SKM-1 (cell line): ENCODE measurements at regions not wholly inside any gene's neighbourhood (a gene's known extent, or its start where the extent isn't known, plus 50 kb on each side); places are given as distances from the start of the nearest gene placed in this dataset.
"Not testable (repeated sequence)": the region's sequence is repeated elsewhere in the genome, so short reads cannot be mapped to it uniquely, and the experiment has no call there.

ENCODE experiments used
- DNase-seq: peaks from one replicate; lab custom pipeline; 2025; ENCODE audit not compliant: unreplicated experiment; lab: John Stamatoyannopoulos, UW

DNA sequence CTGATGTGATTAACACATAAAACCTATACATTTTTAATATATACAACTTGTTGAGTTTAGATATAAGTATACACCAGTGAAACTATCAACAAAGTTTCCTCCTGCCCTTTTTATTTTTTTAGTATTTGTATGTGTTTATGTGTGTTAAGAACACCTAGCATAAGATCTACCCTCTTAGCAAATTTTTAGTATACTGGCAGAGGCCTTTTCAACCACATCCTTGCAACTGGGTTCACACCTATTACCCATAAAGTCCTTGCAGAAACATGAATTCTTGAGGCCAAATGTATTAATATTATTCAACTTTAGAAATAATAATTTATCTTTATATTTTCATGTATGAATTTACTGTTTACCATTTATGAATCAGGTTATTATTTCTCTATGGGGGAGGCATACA, 119.7 kb upstream of the CRIM1 start:
- DNase-seq: no peak

DNA sequence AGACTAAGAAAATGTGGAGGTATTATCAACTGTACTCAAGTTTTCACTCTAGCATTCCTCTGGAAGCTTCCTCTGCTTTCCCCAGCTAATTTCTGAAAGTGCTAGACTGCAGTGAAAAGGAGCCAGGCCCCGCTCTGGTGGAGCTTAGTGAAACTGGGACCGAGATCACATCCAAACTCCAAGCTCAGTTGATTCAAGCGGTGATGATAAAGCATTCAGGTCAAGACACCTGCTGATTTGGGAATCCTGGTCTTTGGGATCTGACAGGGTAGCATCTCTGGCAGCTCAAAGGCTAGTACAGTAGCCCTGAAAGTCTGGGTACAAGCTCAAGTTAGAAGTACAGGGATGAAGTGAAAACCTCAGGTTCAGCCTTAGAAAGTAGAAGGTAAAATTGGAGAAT, 120.2 kb upstream of the CRIM1 start:
- DNase-seq: no peak

DNA sequence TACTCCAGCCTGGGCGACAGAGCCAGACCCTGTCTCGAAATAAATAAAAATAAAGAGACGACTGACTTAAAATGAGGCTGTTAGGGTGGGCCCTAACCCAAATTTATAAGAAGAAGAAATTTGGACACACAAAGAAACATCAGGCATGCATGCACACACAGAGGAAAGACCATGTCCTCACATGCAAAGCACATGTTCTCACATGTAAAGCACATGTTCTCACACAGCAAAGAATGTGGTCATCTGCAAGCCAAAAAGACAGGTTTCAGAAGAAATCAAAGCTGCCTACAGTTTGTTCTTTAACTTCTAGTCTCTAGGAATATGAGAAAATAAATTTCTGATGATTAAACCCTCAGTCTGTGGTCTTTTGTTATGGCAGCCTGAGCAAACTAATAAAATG, 132.3 kb upstream of the CRIM1 start:
- DNase-seq: no peak

DNA sequence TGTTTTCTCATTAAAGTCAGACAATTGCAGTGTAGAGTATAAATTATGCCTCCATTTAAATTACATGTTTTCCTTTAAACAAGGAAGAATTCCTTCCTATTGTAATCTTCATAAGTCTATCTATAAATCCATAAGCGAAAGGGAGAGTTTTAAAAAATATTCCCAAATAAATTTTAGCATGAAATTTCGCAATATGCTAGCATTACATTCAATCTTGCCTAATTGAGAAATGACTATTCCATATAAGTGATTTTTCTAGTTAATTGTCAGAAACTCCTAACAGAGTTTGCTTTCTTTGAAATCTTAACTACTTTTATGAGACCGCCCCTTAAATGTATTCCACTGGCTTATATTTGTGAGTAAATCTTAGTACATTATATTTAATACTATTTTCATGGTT, 133.1 kb upstream of the CRIM1 start:
- no peak for DNase-seq

DNA sequence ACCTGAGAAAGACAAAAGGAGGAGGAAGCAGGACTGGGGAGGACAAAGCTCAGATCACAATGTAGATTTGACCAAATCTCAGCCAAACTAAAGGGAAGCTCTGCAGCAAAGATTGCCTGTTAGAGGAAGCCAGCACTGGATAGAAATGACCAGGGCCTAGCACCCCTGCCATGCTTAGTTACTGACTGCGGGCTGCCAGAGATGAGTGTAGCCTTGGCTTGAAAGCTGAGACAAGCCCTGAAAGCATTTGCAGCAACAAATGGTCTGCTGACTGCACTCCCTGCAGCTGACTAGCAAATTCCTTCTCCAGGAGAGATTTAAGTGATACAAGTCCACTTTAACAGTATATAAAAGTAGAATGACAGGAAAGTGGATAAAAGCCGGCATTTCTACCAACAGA, 140.9 kb upstream of the CRIM1 start:
- DNase-seq: no peak

DNA sequence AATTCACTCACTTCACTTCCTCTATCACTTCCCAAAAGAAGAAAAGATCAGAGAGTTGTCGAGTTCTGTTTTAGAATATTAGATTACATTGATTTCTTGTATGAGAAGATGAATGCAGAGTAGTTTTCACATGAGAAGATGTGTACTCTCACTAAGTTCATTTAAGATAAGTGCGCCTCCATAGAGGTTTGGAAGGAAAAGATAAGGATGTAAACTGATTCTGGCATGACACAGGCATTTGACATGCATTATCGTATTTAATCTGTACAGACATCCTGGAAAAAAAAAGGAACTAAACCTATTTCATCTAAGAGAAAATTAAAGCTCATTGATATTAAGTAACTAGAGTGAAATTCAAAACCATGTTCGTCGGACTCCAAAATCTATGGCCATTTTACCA, 152.2 kb upstream of the CRIM1 start:
- no peak for DNase-seq

DNA sequence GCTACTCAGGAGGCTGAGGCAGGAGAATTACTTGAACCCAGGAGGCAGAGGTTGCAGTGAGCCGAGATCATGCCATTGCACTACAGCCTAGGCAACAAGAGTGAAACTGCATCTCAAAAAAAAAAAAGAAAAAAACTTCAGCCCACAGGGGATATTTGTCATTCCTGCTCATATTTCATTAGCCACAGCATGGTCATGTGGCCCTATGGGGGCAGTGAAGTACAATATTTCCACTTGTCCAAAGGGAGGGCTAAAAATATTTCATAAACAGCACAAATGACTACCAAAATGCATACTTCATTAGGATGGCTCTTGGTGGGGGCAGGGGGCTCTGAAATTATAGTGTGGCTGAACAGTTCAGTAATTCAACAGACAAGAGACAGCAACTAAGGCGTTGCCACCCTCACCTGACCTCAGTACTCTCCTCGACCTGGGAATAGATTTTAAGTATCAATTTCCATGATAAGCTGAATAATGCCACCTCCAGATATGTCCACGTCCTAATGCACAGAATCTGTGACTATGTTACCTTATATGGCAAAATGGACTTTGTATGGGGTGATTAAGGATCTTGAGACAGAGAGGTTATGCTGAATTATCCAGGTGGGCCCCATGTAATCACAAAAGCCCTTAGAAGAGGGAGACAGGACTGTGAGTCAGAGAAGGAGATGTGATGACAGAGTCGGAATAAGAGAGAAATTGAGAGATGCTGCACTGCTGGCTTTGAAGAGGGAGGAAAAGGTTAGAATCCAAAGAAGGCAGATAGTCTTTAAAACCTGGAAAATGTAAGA, 158.2 kb upstream of the CRIM1 start:
- DNase-seq: no peak

DNA sequence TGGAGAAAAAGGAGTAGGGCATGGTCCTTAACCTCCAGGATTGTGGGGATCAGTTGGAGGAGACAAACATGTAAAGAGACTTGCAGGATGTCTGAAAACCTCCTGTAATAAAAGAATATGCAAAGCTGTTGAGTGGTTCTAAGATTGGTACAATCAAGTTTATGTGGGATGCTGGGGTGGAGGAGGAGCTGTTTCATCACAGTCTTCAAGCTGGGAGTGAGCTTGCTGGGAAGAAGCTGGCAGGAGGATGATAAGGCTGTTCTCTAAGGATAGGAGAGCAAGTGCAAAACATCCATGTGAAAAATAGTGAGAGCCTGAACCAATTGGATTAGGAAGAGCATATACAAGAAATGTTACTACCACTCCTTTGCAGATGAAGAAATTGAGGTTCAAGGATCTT, 161.9 kb upstream of the CRIM1 start:
- DNase-seq: no peak

DNA sequence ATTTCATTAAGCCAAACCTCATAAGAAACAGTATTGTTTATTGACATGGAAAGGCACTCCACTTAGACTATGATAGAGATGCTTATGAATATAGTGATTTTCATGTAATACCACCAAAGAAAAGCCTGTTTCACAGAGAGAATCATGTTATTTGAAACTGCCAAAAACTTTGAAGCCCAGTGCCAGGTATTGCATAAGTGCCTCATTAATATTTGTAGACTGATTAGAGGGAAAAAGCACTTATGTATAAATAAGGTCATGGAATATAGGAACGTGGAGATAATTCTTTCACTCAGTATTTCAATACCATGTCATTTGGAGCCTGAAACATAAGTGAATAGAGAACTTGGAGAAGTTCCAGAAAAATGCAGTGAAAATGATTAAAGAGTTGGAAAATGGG, 162.6 kb upstream of the CRIM1 start:
- DNase-seq: no peak

DNA sequence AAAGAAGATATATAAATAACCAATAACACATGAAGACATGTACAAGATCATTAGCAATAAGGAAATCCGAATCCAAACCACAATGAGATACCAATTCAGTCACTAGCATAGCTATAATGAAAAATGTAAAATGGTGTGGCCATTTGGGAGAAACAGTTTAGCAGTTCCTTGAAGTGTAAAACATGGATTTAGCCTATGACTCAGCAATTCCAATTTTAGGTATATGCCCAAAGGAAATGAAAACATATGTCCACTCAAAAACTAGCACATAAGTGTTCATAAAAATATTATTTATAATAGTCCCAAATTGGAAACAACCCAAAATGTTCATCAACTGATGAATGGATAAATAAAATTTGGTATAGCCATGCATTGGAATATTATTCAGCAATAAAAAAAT, 165.5 kb upstream of the CRIM1 start:
- DNase-seq: no peak

DNA sequence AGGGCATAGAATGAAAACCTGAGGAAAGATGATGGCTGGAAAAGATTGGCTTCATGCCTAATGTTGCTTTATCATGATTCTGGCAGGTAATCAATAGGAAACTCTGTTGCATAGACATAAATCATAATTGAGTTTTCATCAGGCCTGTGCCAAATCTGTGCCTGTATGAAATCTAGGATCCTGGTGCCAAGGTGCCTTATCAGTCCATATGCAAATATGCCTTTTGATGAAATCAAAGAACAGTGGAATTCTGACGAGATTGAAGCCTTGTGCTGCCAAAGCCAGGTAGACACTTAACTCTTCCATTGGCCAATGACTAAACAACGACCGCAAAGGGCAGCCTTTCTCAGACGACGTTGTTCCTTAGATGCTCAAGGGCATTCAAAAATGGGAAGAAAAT, 170.0 kb upstream of the CRIM1 start:
- DNase-seq: no peak

DNA sequence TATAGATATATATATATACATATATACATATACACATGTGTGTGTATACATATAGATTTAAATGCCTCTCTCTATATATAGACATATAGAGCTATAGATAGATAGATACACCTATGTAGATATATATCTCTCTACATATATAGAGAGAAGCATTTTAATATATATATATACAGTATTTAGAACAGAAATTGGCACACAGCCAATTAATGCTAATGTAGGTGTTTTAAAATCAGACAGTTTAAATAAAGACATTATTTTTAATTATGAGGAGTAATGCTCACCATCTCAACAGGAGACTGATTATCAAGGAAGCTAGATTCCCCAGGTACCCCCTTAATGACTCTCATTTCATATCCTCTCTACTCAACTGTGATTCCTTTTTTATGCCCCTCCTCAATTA, 170.7 kb upstream of the CRIM1 start:
- no peak for DNase-seq

DNA sequence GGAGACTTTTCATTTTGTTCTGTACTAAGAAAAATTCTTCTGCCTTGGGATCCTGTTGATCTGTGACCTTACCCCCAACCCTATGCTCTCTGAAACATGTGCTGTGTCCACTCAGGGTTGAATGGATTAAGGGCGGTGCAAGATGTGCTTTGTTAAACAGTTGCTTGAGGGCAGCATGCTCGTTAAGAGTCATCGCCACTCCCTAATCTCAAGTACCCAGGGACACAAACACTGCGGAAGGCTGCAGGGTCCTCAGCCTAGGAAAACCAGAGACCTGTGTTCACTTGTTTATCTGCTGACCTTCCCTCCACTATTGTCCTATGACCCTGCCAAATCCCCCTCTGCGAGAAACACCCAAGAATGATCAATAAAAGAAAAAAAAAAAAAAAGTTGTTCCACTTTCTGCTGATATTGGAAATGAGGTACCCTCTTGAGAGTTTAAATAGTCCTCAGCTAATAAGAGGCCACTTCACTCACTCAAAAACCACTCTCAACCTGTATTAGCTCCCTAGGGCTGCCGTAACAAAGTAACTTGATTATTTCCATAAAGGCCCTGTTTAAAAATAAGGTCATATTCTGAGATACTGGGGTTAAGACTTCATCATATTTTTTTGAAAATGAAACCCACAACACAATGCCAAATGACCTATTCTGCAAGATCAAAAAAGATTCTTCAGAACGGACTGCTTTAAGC, 174.6 kb upstream of the CRIM1 start:
- DNase-seq: not testable (repeated sequence)

DNA sequence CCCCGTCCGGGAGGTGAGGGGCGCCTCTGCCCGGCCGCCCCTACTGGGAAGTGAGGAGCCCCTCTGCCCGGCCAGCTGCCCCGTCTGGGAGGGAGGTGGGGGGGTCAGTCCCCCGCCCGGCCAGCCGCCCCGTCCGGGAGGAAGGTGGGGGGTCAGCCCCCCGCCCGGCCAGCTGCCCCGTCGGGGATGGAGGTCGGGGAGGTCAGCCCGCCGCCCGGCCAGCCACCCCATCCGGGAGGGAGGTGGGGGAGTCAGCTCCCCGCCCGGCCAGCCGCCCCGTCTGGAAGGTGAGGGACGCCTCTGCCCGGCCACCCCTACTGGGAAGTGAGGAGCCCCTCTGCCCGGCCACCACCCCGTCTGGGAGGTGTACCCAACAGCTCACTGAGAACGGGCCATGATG, 175.3 kb upstream of the CRIM1 start:
- DNase-seq: not testable (repeated sequence)

DNA sequence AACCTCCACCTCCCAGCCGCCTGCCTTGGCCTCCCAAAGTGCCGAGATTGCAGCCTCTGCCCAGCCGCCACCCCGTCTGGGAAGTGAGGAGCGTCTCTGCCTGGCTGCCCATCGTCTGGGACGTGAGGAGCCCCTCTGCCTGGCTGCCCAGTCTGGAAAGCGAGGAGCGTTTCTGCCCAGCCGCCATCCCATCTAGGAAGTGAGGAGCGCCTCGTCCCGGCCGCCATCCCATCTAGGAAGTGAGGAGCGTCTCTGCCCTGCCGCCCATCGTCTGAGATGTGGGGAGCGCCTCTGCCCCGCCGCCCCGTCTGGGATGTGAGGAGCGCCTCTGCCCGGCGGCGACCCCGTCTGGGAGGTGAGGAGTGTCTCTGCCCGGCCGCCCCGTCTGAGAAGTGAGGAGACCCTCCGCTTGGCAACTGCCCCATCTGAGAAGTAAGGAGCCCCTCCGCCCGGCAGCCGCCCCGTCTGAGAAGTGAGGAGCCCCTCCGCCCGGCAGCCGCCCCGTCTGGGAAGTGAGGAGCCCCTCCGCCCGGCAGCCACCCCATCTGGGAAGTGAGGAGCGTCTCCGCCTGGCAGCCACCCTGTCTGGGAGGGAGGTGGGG, 175.8 kb upstream of the CRIM1 start:
- DNase-seq: not testable (repeated sequence)

DNA sequence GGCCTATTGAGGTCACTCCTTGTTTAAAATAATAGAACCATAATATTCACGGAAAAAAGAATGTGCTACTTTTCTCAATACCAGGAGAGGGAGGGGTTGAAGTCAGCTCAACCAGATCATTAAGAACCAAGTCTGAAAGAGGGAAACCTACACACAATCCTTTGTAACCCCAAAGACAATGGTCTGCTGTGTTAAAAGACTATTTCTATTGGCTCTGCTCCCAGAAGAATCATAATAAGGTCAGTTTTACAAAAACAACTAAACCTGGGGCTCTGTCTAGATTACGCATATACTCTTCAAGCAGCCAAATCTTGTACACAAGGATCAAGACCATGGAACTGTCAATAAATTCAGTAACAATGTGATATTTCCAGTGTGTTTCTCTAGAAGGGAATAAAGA, 177.2 kb upstream of the CRIM1 start:
- no peak for DNase-seq

DNA sequence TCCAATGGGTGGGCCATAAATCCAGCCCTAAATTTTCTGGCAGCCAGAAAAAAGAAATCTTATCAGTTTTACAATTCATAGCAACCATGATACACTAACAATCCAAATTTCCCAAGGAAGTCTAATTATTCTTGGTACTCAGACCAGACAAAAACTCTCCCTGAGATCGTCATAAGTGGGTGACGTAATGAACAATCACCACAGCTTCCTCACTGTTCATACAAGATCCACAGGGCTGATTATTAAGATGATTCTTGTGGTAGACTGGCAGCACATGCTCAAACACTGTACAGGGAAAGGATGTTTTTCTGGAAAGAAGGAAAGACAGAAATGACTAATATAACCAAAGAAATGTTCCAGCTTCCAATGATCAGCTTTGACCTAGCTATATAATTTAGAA, 178.3 kb upstream of the CRIM1 start:
- DNase-seq: no peak

DNA sequence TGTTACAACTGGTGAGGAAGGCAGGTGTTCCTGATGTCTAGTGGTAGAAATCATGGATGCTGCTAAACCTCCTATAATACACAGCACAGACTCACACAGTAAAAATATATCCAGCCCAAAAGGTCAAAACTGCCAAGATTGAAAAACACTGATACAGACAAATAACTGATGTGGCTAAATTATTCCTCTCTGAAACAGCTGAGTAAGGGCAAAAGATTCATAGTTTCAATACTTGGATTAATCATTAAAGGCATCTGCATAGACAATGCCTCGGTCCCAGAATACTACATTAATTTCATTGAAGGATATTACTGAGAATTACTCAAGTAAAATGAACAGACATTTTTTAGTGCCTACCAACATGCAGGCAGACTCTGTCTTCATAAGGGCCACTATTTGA, 180.7 kb upstream of the CRIM1 start:
- no peak for DNase-seq

DNA sequence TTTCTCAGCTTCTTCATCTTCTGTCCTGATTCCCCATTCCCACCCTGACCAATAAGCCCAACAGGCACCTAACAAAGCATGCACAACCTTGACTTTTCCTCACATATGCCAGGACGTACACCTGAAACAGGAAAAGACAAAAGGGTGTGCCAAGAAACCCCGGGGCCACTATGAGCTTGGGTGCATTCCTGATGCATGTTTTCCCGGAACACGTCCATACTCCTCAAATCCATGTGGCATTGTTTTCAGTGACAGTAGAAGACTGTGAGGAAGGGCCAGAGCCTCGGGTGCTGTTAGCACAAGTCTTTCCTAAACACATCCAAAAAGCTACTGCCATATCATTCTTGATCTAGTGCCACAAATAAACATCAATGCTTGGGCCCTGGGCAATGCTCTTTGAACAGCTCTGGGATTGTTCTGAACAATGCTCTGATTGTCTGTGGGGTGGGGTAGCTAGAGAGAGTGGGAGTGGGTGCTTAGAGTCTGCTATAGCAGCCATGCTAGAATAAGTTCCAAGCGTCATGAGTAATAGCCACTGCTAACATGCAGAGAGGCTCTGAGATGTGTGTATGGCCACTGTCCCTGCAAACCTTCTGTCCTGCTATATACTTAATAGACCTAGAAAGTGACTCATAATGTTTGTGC, 181.7 kb upstream of the CRIM1 start:
- DNase-seq: no peak

DNA sequence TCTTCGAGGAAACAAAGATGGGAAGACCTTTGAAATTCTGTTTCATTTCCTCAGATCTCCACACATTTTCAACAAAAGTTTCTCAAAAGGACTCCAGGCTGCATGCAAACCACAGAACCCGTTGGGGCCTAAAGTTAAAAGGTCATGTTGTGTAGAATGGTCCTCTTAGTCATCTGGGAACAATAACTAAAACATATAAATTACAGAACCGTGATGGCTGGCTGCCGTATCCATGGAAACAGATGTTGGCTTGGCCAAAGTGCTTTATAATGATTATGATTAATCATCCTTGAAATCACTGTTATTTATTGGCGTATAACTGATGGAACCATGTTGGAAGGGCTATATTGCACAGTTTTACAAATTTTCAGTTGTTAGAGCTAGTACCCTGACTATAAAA, 182.8 kb upstream of the CRIM1 start:
- DNase-seq: no peak

DNA sequence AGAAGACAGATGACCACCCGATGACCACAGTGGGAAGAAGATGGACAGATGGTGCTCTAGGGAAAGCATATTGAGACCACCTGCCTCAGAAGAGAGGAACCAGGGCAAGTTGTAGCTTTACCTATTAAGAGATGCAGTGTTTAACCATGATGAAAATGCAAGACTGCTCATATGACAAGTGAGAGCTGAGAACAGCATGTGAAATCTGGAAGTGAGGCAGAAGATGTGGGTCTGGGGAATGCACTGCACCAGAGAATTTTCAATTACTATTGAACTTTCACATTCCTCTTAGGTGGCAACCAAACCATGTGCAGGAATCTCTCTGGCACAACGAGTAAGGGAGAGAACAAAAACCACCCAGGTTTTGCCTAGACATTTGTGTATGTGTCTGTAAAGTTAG, 184.8 kb upstream of the CRIM1 start:
- no peak for DNase-seq

DNA sequence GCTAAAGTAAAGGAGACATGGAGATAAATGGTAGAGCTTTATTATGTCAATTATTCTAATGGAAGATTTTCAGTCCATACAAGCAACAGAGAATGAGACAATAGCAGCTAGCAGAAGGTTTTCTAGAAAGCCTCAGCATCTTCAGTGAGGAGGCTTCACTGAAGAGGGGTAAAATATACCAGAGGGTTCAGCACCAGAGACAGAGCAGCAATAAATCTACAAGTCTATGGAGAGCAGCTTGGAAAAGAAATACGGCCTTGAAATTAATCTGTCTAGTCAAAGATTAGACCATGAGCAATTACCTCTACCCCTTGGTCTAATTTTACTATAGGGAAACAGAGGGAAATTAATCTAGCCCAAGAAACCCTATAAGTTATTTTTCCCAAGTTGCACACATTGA, 185.7 kb upstream of the CRIM1 start:
- no peak for DNase-seq
